ELF-1 (cell line): ENCODE measurements at regions not wholly inside any gene's neighbourhood (a gene's known extent, or its start where the extent isn't known, plus 50 kb on each side); places are given as distances from the start of the nearest gene placed in this dataset.
"Not testable (repeated sequence)": the region's sequence is repeated elsewhere in the genome, so short reads cannot be mapped to it uniquely, and the experiment has no call there.

ENCODE experiments used
- DNase-seq: peaks from one replicate; pipeline ENCODE4 v3.0.0-alpha.2; 2016; ENCODE audit warnings: low read depth, low spot score

DNA sequence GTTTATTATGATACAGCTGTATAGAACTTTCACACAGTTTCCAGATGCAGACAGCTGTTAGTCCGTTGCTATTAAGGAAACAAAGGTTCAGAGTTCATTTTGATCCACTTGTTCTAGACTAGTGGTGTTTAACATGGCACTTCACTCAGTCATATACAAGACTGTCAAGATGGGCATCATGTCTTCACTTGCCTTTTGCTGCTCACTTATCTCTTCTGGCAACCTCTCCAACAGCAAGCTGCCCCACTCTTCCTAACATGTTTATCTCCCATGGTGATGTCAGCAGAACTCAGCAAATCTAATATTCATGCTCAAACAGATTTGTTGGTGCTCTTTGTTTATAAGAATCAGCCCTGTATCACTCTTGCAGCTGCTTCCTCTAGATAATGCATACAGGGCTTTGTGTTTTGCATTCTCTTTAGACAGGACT lies 236.2 kb upstream of the HAND2 start:
- DNase-seq, result no peak

DNA sequence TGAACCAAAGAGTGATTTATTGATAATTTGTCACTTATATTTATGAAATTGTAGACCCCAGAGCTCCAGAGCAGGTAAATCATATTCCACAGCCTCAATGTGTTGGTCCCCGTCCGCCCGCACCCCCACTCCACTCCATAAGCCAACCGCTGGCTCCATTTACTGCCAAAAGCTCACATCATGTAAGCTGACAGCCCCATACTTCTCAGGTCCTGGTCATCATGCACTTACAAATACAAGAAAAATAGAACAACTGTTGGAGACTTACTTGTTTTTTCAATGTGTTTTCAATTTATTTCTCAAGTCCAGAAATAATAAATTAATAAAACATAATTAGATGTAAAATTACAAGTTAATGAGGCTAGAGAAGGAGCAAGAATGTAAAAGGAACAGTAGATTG lies 235.7 kb upstream of the HAND2 start:
- no peak for DNase-seq

DNA sequence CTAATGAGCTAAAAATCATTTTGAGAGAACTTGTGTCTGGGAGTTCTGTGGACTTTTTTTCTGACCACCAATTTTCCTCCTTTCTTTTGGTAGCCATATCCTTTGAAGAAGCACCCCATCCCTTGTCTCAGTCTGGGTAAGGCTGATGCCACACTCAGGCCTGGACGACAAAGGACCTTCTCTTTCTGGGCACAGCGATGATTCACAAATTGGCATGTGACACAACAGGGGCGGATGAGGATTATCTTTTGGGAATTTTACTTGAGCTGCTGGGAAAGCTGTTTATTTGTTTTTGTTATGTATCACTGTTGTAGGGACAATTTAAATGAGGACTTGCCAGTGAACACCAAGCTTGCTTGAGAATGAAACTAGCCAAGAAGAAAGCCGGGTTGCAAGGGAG lies 233.4 kb upstream of the HAND2 start:
- no peak for DNase-seq

DNA sequence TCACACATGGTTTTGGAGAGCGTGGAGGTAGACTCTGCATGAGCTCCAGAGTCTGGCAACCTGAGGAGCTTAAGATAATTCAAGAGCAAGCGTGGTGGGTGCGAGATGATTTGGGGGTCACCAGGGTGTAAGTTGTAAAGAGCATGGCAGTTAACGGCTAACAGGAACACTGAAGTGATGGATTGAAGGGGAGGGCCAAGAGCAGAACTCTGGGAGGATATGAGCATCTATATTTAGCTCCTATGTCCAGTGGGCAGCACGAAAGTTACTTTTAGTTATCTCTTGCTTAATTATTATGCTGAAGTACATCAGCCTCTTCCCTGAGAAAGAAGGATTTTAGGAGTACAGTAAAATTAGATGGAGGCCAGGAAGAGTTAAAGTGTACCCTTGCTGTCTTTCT lies 231.9 kb upstream of the HAND2 start:
- no peak for DNase-seq

DNA sequence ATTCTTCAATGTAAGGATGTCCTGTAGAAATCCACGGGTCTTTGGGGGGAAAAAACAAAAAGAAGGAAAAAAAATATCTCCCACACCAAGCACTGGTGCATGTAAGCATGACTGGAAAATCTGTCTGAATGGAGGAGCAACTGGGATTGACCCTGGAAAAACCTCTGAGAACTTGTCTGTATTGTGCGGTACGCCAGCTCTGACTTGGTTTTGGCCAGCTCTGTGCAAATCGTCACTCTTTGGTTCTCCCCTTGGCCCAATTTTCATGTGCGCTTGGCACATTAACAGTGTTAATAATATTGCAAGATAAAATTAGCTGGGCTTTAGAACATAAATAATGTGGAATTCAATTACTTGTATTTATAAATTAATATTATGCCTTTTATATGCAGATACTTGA lies 231.2 kb upstream of the HAND2 start:
- no peak for DNase-seq

DNA sequence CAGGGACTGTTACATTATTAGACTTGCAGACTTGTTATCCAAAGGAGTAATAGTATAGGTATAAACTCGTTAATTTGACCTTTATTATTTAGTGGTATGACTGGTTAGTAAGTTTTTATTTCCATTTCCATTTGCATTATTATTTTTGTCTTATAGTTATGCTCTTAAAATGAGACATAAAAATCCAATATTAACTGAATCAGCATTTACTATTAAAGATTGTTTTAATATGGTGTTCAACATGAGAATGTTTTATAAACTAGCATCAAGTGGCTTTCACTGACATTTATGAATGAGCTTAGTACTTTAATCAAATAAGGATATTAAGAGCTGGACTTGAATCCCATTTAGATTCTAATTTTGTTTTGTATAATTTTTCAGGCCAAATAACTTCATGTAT lies 228.1 kb upstream of the HAND2 start:
- DNase-seq, result no peak

DNA sequence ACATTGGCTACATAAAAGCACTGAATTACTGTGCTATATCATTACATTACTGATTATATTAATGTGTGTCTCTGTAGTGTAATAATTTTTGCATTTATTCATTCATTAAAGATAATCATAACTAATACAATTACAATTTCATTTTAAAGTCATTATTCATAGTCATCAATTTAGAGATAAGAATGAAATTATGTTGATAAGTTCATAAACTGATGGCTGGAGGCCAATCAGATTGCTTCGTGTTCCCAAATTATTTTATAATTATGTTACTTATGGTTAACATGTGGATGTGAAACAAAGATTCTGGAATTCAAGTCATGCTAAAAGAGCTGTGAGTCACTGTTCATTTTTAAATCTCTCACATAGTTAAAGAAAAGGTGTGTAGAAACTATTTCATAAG lies 223.4 kb upstream of the HAND2 start:
- DNase-seq, result no peak

DNA sequence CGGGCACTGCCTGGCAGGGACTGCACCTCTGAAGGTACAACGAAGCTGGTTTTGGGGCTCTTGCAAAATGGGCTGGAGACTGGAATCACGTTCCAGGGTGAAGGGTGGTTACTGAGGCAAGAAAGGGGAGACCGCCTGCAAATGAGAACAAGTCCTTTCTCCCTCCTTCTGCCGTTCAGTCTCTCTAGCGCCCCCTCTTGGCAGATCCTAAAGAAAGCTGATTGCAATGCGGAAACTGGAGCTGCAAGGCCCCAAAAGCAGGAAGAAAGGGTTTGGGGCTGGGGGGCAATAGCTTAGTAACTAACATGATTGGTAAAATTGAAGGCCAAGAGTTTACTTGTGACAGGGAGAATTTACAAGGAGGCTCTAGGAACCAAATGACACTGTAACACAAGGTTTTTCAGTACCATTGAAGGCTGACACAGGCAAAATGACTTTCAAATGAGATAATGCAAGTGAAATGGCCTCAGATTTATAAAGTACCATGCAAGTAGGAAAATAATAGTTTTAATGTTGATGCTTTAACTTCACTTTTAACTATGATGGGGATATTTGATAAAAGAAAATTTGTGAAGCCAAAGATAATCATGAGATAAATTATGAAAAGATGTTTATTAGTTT lies 222.7 kb upstream of the HAND2 start:
- DNase-seq, result peak; percentile 87

DNA sequence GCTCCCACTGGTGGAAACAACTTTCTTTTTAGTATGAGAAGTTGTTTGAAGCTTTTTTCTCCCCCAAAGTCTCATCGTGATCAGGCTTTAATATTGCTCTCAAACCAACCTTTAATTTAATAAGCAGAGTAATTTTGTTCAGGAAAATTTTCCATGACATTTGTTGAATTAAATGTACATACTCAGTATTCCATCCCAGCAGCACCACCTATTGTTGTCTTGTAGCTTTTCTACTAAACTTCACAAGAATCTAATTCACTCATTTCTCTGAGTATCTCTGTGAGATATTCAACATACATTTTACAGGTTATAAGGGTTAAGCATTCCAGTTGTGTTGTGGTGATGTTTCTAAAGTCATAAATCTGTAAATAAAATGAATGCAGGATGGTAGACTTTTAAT lies 218.3 kb upstream of the HAND2 start:
- no peak for DNase-seq

DNA sequence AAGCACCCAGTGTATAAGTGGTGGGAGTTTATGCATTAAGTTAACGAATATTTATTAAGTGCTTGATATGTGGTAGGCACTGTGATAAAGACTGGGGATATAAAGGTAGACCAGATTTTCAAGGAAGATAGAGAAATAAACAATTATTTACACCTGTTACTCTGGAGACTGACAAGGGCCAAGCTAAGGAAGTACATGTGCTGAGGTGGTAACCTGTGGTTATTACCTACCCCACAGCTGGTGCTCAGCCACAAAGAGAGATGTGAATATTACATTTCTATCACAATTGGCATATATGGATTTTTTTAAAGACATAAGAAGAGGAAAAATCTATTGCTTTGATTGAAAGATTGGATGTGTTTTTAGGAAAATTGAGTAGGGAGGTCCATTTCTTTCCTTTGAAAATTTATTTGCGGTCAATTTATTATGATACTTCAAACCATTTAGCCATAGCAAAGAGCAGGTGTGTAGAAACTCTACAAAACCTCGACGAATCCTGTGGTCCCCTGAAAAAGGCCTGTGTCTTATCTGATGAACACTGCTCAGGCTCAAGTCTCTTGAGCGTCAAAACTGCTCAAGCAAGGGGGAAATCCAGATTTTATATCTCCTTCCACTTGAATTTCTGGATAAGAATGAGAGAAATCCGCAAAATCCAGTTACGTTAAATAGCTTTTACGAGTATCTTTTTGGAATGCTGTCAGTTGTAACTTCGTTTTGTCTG lies 217.7 kb upstream of the HAND2 start:
- DNase-seq, result no peak

DNA sequence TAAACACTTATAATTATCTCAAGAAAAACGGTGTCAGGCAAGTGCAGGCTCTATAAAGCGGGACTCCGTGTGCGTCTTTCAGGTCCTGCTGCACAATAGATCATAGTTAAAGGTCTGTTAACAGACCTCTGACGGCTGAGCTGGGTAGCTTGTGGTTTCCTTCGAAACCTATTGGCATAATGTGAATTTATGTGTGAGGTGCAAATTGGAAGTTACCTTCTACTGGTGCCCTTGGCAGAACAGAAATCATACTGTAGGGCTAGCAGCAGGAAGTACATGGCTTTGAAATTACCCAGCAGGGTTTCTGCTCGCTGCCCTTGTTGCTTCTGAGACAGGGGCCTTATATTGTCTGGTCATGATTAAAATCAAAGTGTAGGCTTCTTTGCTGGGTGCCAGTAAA lies 216.4 kb upstream of the HAND2 start:
- no peak for DNase-seq

DNA sequence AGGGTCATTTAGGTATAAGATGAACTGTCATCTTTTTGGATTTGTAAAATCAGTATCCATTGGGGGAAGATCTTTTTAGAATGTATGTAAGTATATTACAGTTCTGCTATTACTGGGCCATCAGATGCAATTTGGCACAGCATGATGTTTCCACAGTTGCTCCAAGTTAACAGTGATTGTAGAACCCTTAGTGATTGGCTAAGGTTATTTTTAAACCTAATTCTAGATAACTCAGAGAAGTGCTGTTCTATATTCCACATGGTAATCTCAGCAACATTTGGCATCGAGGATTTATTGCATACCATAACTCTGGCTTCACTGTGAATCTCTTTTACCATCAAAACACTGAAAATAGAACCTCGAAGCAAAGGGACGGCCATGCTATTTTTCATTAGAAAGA lies 215.7 kb upstream of the HAND2 start:
- no peak for DNase-seq

DNA sequence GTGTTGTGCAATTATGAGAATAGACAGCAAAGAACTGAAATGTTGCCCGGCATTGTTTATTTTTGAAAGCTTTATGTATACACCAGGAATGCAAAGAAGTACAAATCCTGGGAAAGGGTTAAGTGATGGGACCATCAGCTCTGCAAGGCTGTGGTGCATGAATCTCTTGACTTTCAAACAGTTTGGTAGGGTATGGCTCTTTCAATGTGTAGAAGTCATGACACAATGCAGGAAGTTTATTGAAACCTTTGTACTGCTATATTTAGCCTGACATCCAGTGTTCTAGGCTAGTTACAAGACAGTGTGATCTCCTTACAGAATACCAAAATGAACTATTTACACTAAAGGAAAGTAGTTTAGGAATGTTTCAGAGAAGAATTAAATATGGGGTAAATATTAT lies 206.8 kb upstream of the HAND2 start:
- no peak for DNase-seq

DNA sequence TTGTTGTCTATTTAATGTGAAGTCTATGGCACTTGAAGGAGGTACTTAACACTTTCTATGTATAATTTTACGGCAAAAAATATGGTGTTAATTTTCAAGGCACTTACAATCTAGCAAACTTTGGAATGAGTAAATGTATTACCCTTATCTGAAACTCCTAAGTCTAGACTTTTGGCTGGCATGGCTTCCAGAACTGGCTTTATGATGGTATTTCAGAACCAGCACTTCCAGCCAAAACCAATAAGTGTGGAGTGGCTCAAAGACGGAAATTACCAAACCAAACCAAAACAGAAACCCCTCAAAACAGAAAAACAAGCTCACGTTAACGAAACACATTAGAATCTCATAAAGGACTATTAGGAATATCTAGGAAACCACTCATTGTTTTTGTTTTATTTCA lies 205.6 kb upstream of the HAND2 start:
- DNase-seq, result no peak

DNA sequence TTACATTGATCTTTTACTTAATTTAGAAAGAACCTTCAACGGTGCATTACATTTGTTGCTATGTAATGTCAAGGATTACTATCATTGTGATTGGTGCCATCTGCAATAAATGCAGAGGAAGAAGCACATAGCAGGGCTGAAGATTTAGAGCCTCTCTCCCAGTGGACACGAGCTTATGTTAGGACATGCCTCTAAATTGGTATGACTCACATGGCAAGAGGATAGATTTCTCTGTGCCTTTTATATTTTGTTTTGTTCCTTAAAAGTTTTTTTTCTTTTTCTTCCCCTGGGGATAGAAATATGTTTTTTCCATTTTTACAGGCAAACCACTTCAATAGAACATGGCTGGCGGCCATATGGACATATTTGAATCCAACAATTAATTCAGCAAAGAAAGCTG lies 205.0 kb upstream of the HAND2 start:
- DNase-seq, result no peak

DNA sequence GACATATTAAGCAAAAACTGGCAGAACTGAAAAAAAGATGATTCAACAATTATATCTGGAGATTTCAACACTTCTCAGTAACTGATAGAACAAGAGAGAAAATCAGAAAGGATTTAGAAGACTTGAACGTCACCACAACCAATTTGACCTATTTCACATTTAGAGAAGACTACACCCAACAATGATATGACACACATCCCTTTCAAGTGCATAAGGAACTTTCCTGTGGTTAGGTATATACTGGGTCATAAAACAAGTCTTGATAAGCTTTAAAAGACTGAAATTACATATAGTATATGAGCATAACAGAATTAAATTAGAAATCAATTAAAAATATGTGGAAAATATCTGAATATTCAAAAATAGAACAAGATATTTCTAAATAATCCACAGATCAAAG lies 201.2 kb upstream of the HAND2 start:
- no peak for DNase-seq

DNA sequence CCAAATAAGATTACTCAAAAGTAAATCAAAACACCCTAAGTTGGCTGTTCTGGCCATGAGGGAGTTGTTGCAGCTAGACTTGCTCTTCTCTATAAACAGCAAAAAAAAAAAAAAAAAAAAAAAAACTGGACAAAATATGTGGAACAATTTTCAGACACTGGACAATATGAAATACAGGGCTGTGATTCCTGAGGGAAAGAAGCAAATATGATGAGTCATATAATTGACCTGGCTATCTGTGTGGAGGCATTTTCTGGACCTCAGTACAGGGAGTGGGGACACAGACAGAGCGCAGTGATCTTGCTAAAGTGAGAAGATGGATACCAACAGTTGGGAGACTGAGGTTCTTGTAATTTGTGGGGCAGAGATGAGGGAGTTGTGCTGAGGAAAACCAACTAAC lies 192.0 kb upstream of the HAND2 start:
- DNase-seq, result no peak

DNA sequence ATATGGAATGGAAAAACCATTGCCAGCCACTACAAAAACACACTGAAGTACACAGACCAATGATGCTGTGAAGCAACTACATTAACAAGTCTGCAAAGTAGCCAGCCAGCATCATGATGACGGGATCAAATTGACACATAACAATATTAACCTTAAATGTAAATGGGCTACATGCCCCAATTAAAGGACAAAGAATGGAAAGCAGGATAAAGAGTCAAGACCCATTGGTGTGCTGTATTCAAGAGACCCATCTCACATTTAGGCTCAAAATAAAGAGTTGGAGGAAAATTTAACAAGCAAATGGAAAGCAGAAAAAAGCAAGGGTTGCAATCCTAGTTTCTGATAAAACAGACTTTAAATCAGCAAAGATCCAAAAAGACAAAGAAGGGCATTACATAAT lies 188.5 kb upstream of the HAND2 start:
- not testable (repeated sequence) for DNase-seq

DNA sequence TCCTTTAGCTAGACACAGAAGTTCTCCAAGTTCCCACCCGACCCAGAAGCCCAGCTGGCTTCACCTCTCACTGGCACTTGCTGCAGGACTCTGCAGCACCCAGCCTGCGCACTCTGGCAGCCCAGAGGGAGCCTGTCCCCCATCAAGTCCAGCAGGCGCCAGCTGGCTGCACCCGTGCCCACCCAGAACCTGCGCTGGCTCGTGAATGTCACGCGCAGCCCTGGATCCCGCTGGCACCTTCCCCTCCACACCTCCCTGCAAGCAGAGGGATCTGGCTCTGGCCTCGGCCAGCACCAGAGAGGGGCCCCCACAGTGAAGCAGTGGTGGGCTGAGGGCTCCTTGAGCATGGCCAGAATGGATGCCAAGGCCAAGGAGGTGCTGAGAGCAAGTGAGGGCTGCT lies 187.6 kb upstream of the HAND2 start:
- no peak for DNase-seq

DNA sequence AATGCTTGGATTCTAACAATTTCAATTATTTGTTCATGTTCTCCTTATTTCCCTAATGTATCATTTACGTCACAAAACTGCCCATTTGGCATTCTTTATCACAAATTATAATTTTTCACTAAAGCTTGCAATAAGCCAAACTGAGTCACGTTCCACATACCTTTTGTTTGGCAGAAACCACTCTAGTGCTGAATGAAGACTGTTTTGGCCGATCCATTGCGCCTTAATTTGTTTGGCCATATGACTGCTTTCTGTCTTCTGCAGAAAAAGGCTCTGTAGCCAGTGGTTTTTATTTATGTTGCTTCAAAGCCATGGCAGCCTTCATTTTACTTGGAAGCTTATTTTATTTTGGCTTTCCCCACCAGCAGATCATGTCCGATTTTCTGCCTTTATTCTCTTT lies 184.4 kb upstream of the HAND2 start:
- DNase-seq, result no peak

DNA sequence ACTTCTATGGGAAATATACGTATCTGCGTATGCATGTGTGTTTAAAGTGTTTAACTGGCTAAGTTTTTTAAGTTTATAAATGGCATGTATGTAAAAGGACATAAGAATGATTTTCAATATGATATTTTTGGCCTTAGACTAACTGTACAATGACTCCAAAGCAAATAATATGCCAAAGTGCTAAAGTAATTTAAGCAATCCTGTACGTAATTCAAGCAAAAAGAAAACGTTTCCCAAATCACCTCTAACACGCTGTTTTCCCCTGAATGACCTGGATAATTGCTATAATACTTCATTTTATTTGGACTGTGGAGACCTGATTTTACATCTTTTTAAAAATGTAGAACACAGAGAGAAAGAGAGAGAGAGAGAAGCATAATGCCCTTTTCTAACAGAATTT lies 183.0 kb upstream of the HAND2 start:
- no peak for DNase-seq

DNA sequence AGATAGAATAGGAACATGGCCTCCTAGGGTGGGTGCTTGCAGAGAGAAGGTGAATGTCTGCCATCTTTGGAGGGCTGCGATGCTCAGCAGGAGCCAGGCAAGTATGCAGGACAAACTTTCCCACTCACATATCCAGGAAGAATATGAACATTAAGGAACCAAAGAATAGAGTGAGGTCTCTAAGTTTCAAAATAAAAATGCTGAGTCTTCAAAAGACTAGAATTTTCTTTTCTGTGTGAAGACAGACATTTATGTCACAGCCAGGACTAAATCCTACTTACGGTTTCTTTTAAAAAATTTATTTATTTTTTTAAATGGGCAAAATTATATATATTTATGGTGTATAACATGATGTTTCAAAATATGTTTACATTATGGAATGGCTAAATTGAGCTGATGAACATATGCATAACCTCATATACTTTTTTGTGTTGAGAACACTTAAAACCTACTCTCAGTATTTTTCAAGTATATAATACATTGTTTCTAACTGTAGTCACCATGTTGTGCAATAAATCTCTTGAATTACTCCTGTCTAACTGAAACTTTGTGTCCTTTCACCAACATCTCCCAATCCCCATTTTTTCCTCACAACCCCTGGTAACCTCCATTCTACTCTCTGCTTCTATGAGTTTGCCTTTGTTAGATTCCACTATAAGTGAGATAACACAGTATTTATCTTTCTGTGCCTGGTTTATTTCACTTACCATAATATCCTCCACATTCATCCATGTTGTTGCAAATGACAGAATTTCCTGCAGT lies 177.8 kb upstream of the HAND2 start:
- DNase-seq, result no peak

DNA sequence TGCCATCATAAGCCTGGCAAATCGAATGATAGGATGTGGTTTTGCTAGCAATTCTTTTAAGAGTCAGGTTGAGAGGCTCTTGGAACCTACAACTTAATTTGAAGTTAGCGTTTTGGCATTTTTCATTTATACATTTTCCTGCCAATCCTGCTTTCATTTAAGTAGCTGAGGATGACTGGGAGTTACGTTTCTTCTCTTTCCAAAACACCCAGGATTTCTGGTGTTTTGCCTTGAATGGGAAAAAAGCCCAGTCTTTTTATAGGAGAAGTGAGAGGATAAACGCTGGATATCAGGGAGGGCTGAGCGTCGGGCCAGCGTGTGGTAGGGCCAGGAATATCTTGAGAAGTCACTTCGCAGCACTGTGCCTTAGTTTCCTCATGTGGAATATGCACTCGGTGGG lies 174.2 kb upstream of the HAND2 start:
- DNase-seq, result no peak
